A549 (cell line): ENCODE measurements at regions not wholly inside any gene's neighbourhood (a gene's known extent, or its start where the extent isn't known, plus 50 kb on each side); places are given as distances from the start of the nearest gene placed in this dataset.

ENCODE experiments used
- ATAC-seq, 2 experiments: fragments of 200-7000 bp in 1 of 2; fragments of >200 bp in 1 of 2; cut with Nextera tagmentation in 1 of 2; cut with Tn5 transposase in 1 of 2; 3 replicates each; pipeline versions ENCODE4 v1.8.0 to v1.9.1; 2018 to 2020; ENCODE audit warnings: mild to moderate bottlenecking in 1 of 2, moderate library complexity in 1 of 2
- CTCF ChIA-PET: fragments of 300-600 bp; sonication (Branson Sonifier 250); formaldehyde crosslinking; extraction: SDS; loops from one replicate; lab custom pipeline; 2021; ENCODE audit warnings: antibody characterized with exemption, inconsistent platforms; lab: Yijun Ruan, JAX
- POLR2A ChIA-PET: fragments of 350-600 bp; formaldehyde crosslinking; extraction: SDS; loops from one replicate; lab custom pipeline; 2021; ENCODE audit warnings: antibody characterized with exemption, inconsistent platforms; lab: Yijun Ruan, JAX
- DNase-seq, 2 experiments: peaks; one replicate each; pipeline versions ENCODE4 v3.0.0 to v3.0.0-alpha.2; 2011 to 2016; ENCODE audit warnings: low read depth in 1 of 2, low spot score in 1 of 2
- FAIRE-seq: peaks from 2 replicates; lab custom pipeline; 2011; peaks lifted over from hg19 to GRCh38; lab: Jason Lieb, UNC
- H3K27ac ChIP-seq, 2 experiments: fragments of >200 bp; sonication (Bioruptor Twin); formaldehyde crosslinking; 3 replicates each; pipeline ENCODE4 v1.5.1; 2016 to 2017
- H3K4me1 ChIP-seq: fragments of >200 bp; sonication (Bioruptor Twin); formaldehyde crosslinking; 3 replicates; pipeline ENCODE4 v1.6.1; 2016
- H3K4me2 ChIP-seq: fragments of >200 bp; sonication (Bioruptor Twin); formaldehyde crosslinking; 3 replicates; pipeline ENCODE4 v1.6.1; 2016
- H3K4me3 ChIP-seq: fragments of >200 bp; sonication (Bioruptor Twin); formaldehyde crosslinking; 3 replicates; pipeline ENCODE4 v1.5.1; 2016
- H3K9me3 ChIP-seq: fragments of >200 bp; sonication (Bioruptor Twin); formaldehyde crosslinking; 3 replicates; pipeline ENCODE4 v1.6.1; 2016
- CHD4 ChIP-seq: fragments of 200-600 bp; sonication (generic); IDR thresholded peaks from 2 replicates; pipeline ENCODE4 v1.6.1; 2016; ENCODE audit warnings: antibody characterized with exemption, mild to moderate bottlenecking, borderline replicate concordance
- HES2 ChIP-seq: fragments of >200 bp; sonication (Bioruptor Twin); formaldehyde crosslinking; IDR thresholded peaks from 2 replicates; pipeline ENCODE4 v1.6.1; 2016
- JUNB ChIP-seq: fragments of >200 bp; sonication (Bioruptor Twin); formaldehyde crosslinking; IDR thresholded peaks from 2 replicates; pipeline ENCODE4 v1.6.1; 2016
- MAFK ChIP-seq: fragments of 450-650 bp; IDR thresholded peaks from 2 replicates; pipeline ENCODE4 v1.6.1; 2014; ENCODE audit not compliant: partially characterized antibody
- MAZ ChIP-seq: fragments of 150-350 bp; IDR thresholded peaks from 2 replicates; pipeline ENCODE4 v1.6.1; 2014; ENCODE audit warnings: antibody characterized with exemption, low read depth, low read length, borderline replicate concordance
- RFX5 ChIP-seq: fragments of 450-650 bp; IDR thresholded peaks from 2 replicates; pipeline ENCODE4 v1.7.1; 2014; ENCODE audit warnings: antibody characterized with exemption, mild to moderate bottlenecking, moderate library complexity
- TF ChIP-seq, protein P1 (sequence below): IDR thresholded peaks from 2 replicates; pipeline ENCODE4 v1.6.1; 2012
- TF ChIP-seq, protein P2 (sequence below): fragments of >200 bp; sonication (Bioruptor Twin); formaldehyde crosslinking; IDR thresholded peaks from 3 replicates; pipeline ENCODE4 v1.6.1; 2016

DNA sequence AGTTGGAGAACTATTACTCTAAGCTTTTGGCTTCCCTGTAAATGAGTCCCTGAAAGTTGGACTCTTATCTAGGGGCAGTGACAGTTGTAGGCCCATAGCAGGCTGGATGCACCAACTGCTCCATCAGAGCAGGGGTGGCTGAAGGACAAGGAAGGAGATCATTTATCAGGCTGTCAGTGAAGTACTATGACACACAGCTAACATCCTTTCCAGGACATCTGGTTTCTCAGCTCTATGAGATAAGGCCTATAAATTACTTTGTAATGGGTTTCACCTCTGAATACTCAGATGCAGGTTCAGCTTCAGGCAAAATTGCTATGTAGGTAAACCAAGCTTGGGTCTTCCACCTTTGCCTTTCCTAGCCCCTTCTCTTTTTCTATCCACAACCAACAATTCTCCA is 468.5 kb downstream of the KIF16B start:
- FAIRE-seq = no peak
- Histone ChIP-seq H3K27ac (no peak overlapping the region), H3K4me1 (no peaks in the 10 kb centered on the region), H3K4me3 (no peak overlapping the region), H3K4me2 (no peak overlapping the region), H3K9me3 (no peaks in the 10 kb centered on the region)
- CTCF ChIA-PET = interaction anchor here (1.3 kb wide), 2 partner anchors 9 to 15 kb away, joined by 3 read pairs; no protein-coding TSS in a partner anchor
- DNase-seq = no peak
- ATAC-seq = no peak
- POLR2A ChIA-PET = no interaction called here
- TF ChIP-seq HES2 = no peak
- TF ChIP-seq MAZ = no peak
- no peak for TF ChIP-seq RFX5
- no peak for TF ChIP-seq CHD4
- TF ChIP-seq JUNB = no peak
- TF ChIP-seq, protein P1, sequence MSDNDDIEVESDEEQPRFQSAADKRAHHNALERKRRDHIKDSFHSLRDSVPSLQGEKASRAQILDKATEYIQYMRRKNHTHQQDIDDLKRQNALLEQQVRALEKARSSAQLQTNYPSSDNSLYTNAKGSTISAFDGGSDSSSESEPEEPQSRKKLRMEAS = no peak
- TF ChIP-seq, protein P2, sequence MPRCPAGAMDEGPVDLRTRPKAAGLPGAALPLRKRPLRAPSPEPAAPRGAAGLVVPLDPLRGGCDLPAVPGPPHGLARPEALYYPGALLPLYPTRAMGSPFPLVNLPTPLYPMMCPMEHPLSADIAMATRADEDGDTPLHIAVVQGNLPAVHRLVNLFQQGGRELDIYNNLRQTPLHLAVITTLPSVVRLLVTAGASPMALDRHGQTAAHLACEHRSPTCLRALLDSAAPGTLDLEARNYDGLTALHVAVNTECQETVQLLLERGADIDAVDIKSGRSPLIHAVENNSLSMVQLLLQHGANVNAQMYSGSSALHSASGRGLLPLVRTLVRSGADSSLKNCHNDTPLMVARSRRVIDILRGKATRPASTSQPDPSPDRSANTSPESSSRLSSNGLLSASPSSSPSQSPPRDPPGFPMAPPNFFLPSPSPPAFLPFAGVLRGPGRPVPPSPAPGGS = no peak
- no peak for TF ChIP-seq MAFK
- TF ChIP-seq, all 56 proteins: peak for 0
